Heart left ventricle (tissue), 16 donors: ENCODE measurements at regions not wholly inside any gene's neighbourhood (a gene's known extent, or its start where the extent isn't known, plus 50 kb on each side); places are given as distances from the start of the nearest gene placed in this dataset.

Experiments used
- ATAC-seq, 4 donors: fragments of 200-7000 bp; cut with Tn5 transposase; one replicate each; pipeline ENCODE4 v1.9.1; 2020 to 2022; ENCODE audit warnings: moderate library complexity in 4 of 4, mild to moderate bottlenecking in 3 of 4, moderate number of reproducible peaks in 1 of 4
- DNase-seq, 5 donors: peaks; one replicate each; pipeline ENCODE4 v3.0.0-alpha.2; 2020
- H3K27ac ChIP-seq, 12 donors: fragments of 200-600 bp; sonication (generic) in 4 of 12; one replicate each; pipeline versions ENCODE4 v1.5.0 to v1.8.0; 2016 to 2022; ENCODE audit warnings: mild to moderate bottlenecking in 2 of 12
- H3K27me3 ChIP-seq, 9 donors: fragments of 200-600 bp; sonication (generic) in 2 of 9; one replicate each; pipeline versions ENCODE4 v1.5.1 to v1.8.0; 2016 to 2022; ENCODE audit warnings: mild to moderate bottlenecking in 3 of 9
- H3K36me3 ChIP-seq, 9 donors: fragments of 200-600 bp; sonication (generic) in 2 of 9; one replicate each; pipeline versions ENCODE4 v1.5.0 to v1.8.0; 2018 to 2022; ENCODE audit warnings: mild to moderate bottlenecking in 2 of 9
- H3K4me1 ChIP-seq, 12 donors: fragments of 200-600 bp; sonication (generic) in 4 of 12; one replicate each; pipeline versions ENCODE4 v1.5.0 to v1.8.0; 2016 to 2022; ENCODE audit warnings: mild to moderate bottlenecking in 3 of 12
- H3K4me3 ChIP-seq, 12 donors: fragments of 200-600 bp; sonication (generic) in 4 of 12; one replicate each; pipeline versions ENCODE4 v1.5.0 to v1.8.0; 2017 to 2022; ENCODE audit warnings: mild to moderate bottlenecking in 9 of 12, moderate library complexity in 4 of 12
- H3K9me3 ChIP-seq, 12 donors: fragments of 200-600 bp; sonication (generic) in 4 of 12; one replicate each; pipeline versions ENCODE4 v1.5.0 to v1.8.0; 2016 to 2022; ENCODE audit warnings: mild to moderate bottlenecking in 1 of 12
- CTCF ChIP-seq, 12 donors: fragments of 200-600 bp; sonication (generic) in 4 of 12; IDR thresholded peaks; one replicate each; pipeline versions ENCODE4 v1.5.0 to v1.8.0; 2018 to 2022; ENCODE audit warnings: antibody characterized with exemption in 12 of 12, mild to moderate bottlenecking in 5 of 12
- POLR2A ChIP-seq, 2 donors: fragments of 450-650 bp; IDR thresholded peaks; one replicate each; pipeline ENCODE4 v1.6.1; 2017; ENCODE audit warnings: antibody characterized with exemption in 2 of 2, mild to moderate bottlenecking in 2 of 2, moderate library complexity in 2 of 2
- WGBS, 4 donors: extraction: QIAGEN DNeasy Blood & Tissue Kit in 2 of 4; methylation state at CpG; one replicate each; pipeline versions ENCODE4 v1.1.5 to v1.1.7; 2013 to 2018; 5-methylcytosine and 5-hydroxymethylcytosine counted together
- intact Hi-C, 10 donors: fragments of 100-400 bp; cut with DNase I; formaldehyde crosslinking; loops; one replicate each; pipeline versions ENCODE4 v1.11.1 to v1.14.2; 2022
- donor health status: ischemic (EF 13 %, LVEDD 7.1; RV severe dilation, severe dysfunction).
- donor health status: healthy with polysubstance abuse.
- donor health status: DM: no; HTN: yes; CAD: no.
- donor health status: DM: no; HTN: no; CAD: no.
- donor health status: ischemic (EF 25% LVEDD 6.9; RV normal size, moderate dysfunction).
- donor health status: ischemic (EF 25% LVEDD 5.7; RV mildly dilated, moderate dysfunction).
- donor health status: healthy.
- donor health status: DM: yes; HTN: yes; CAD: no.
- donor health status: ischemic (EF 35%, LVEDD 5.7; RV mildly dilated, moderate dysfunction).
- donor health status: nonischemic (EF 11% LVEDD 7.7; RV severe dilation, severe dysfunction).
- donor health status: DM: yes; HTN: yes; CAD: no.
- donor health status: PGD.
- donor health status: ischemic (EF 29% LVEDD 5.4; RV normal size, mild dysfunction).
- donor health status: nonischemic (EF 23%, LVEDD 6.1; RV moderate dilation, normal function).

GRCh38 chr9:108272349-108272899 lies 583.4 kb downstream of the ACTL7B start:
- 46 to 53% (median 49%) methylated on average over 7 of the region's 7 CpGs for WGBS, 4 donors
- Histone ChIP-seq H3K4me3 (peak overlapping the region in 6 of 12 donors; percentile 6 to 42 (median 36)), H3K9me3 (no peaks in the 10 kb centered on the region), H3K36me3 (no peaks in the 10 kb centered on the region), H3K27me3 (no peaks in the 10 kb centered on the region), H3K27ac (peak overlapping the region in 7 of 12 donors; percentile 23 to 72 (median 40)), H3K4me1 (peaks cover 0 to 20% (median 0%) of the 10 kb centered on the region in 12 donors)
- DNase-seq, result peak; percentile 31 to 65 (median 53)
- peak in 11 of 12 donors; percentile 55 to 75 (median 65) for TF ChIP-seq CTCF (IDR thresholded peaks at IDR 0.05)
- no peak for TF ChIP-seq POLR2A (IDR thresholded peaks at IDR 0.05)
- intact Hi-C loops, result loop anchor here (2.0 to 10.0 kb wide), 13 partner anchors 120 to 805 kb away; partner anchors contain the start of gene KLF4 (in 5 of the 10)
- ATAC-seq, result peak; percentile 75 to 91 (median 84)

GRCh38 chr9:108271646-108272348 lies 584.0 kb downstream of the ACTL7B start:
- peaks cover 0 to 20% (median 0%) of the 10 kb centered on the region in 12 donors for H3K4me1 ChIP-seq
- H3K27me3 ChIP-seq, result no peaks in the 10 kb centered on the region
- H3K36me3 ChIP-seq, result no peaks in the 10 kb centered on the region
- 70 to 73% (median 72%) methylated on average over 5 of the region's 5 CpGs for WGBS, 4 donors
- intact Hi-C loops, result loop anchor here (2.0 to 10.0 kb wide), 13 partner anchors 119 to 804 kb away; partner anchors contain the start of gene KLF4 (in 5 of the 10)
- no peaks in the 10 kb centered on the region for H3K9me3 ChIP-seq
- TF ChIP-seq CTCF (IDR thresholded peaks at IDR 0.05), result no peak
- no peak for TF ChIP-seq POLR2A (IDR thresholded peaks at IDR 0.05)
- DNase-seq (no peak), ATAC-seq (peak in 2 of 4 donors; percentile 51 to 61)
- H3K4me3 ChIP-seq, result peak overlapping the region in 5 of 12 donors; percentile 24 to 42 (median 37)
- peak overlapping the region in 7 of 12 donors; percentile 23 to 72 (median 40) for H3K27ac ChIP-seq

GRCh38 chr9:108271236-108271635 lies 584.5 kb downstream of the ACTL7B start:
- no peaks in the 10 kb centered on the region for H3K36me3 ChIP-seq
- ATAC-seq (no peak), DNase-seq (no peak)
- peaks cover 0 to 20% (median 0%) of the 10 kb centered on the region in 12 donors for H3K4me1 ChIP-seq
- WGBS, 4 donors, result 87 to 89% (median 88%) methylated on average over 7 of the region's 7 CpGs
- H3K27ac ChIP-seq, result no peak overlapping the region
- intact Hi-C loops, result loop anchor here (5.0 to 10.0 kb wide), 12 partner anchors 119 to 804 kb away; partner anchors contain the start of gene KLF4 (in 5 of the 10)
- no peaks in the 10 kb centered on the region for H3K27me3 ChIP-seq
- no peaks in the 10 kb centered on the region for H3K9me3 ChIP-seq
- no peak overlapping the region for H3K4me3 ChIP-seq
- TF ChIP-seq POLR2A (IDR thresholded peaks at IDR 0.05), result no peak
- no peak for TF ChIP-seq CTCF (IDR thresholded peaks at IDR 0.05)

- Histone ChIP-seq H3K9me3 (no peaks in the 10 kb centered on the region), H3K27me3 (no peaks in the 10 kb centered on the region), H3K27ac (no peak overlapping the region), H3K4me3 (no peak overlapping the region), H3K36me3 (no peaks in the 10 kb centered on the region), H3K4me1 (peaks cover 0 to 20% (median 0%) of the 10 kb centered on the region in 12 donors)
- no peak for TF ChIP-seq CTCF (IDR thresholded peaks at IDR 0.05)
- TF ChIP-seq POLR2A (IDR thresholded peaks at IDR 0.05), result no peak
- intact Hi-C loops, result loop anchor here (5.0 to 10.0 kb wide), 12 partner anchors 118 to 803 kb away; partner anchors contain the start of gene KLF4 (in 5 of the 10)
- DNase-seq (no peak), ATAC-seq (no peak)
- 80 to 96% (median 93%) methylated on average over 3 of the region's 3 CpGs for WGBS, 4 donors
Observed at GRCh38 chr9:108270561-108270960, 585.2 kb downstream of the ACTL7B start.
